Mesenchymal stem cell (in vitro differentiated cells and primary cell): ENCODE measurements at regions not wholly inside any gene's neighbourhood (a gene's known extent, or its start where the extent isn't known, plus 50 kb on each side); places are given as distances from the start of the nearest gene placed in this dataset.

Experiments
- DNase-seq: peaks from one replicate; pipeline ENCODE4 v3.0.0-alpha.2; 2013
- H2AFZ ChIP-seq: one replicate; pipeline ENCODE4 v1.6.1; 2013; ENCODE audit warnings: low read depth, mild to moderate bottlenecking, control low read depth, inconsistent platforms, low read length, moderate library complexity
- H2AK5ac ChIP-seq: 2 replicates; pipeline ENCODE4 v1.6.1; 2013; ENCODE audit warnings: low read length, moderate library complexity, mild to moderate bottlenecking, inconsistent platforms; ENCODE audit not compliant: severe bottlenecking
- H2BK120ac ChIP-seq: one replicate; pipeline ENCODE4 v1.6.1; 2013; ENCODE audit warnings: low read depth, mild to moderate bottlenecking, inconsistent platforms, low read length, moderate library complexity
- H2BK12ac ChIP-seq, 2 experiments: one replicate each; pipeline ENCODE4 v1.6.1; 2013; ENCODE audit warnings: inconsistent platforms in 2 of 2, low read length in 2 of 2, mild to moderate bottlenecking in 2 of 2, moderate library complexity in 2 of 2, control low read depth in 1 of 2
- H2BK15ac ChIP-seq: one replicate; pipeline ENCODE4 v1.6.1; 2013; ENCODE audit warnings: mild to moderate bottlenecking, low read depth, inconsistent platforms; ENCODE audit not compliant: poor library complexity, severe bottlenecking
- H2BK5ac ChIP-seq: 2 replicates; pipeline ENCODE4 v1.6.1; 2013; ENCODE audit warnings: low read depth, mild to moderate bottlenecking, low read length, control low read depth, inconsistent platforms; ENCODE audit not compliant: poor library complexity, severe bottlenecking
- H3K14ac ChIP-seq, 2 experiments: one replicate each; pipeline ENCODE4 v1.6.1; 2013; ENCODE audit warnings: inconsistent platforms in 2 of 2, low read length in 2 of 2, control low read depth in 1 of 2, mild to moderate bottlenecking in 1 of 2, moderate library complexity in 1 of 2
- H3K18ac ChIP-seq, 2 experiments: one replicate each; pipeline ENCODE4 v1.6.1; 2013; ENCODE audit warnings: inconsistent platforms in 2 of 2, low read length in 2 of 2, control low read depth in 1 of 2, low read depth in 1 of 2, mild to moderate bottlenecking in 1 of 2
- H3K23ac ChIP-seq, 2 experiments: one replicate each; pipeline ENCODE4 v1.6.1; 2013; ENCODE audit warnings: inconsistent platforms in 2 of 2, low read length in 2 of 2, mild to moderate bottlenecking in 2 of 2, moderate library complexity in 2 of 2, control low read depth in 1 of 2
- H3K27ac ChIP-seq: 2 replicates; pipeline ENCODE4 v1.5.1; 2013; ENCODE audit warnings: mild to moderate bottlenecking, moderate library complexity, low read length, control low read depth, inconsistent platforms; ENCODE audit not compliant: poor library complexity, severe bottlenecking
- H3K27me3 ChIP-seq, 2 experiments: 2 replicates each; pipeline versions ENCODE4 v1.6.1 to v1.7.0; 2013; ENCODE audit warnings: low read length in 2 of 2, mild to moderate bottlenecking in 2 of 2, moderate library complexity in 2 of 2, control low read depth in 1 of 2, inconsistent platforms in 1 of 2; ENCODE audit not compliant: control insufficient read depth in 1 of 2, insufficient read depth in 1 of 2
- H3K36me3 ChIP-seq, 2 experiments: 2 replicates each; pipeline versions ENCODE4 v1.6.1 to v1.7.0; 2013; ENCODE audit warnings: low read length in 2 of 2, control low read depth in 1 of 2, inconsistent platforms in 1 of 2, low read depth in 1 of 2, mild to moderate bottlenecking in 1 of 2; ENCODE audit not compliant: insufficient read depth in 2 of 2, control insufficient read depth in 1 of 2
- H3K4ac ChIP-seq, 2 experiments: one replicate each; pipeline ENCODE4 v1.6.1; 2013; ENCODE audit warnings: inconsistent platforms in 2 of 2, low read length in 2 of 2, mild to moderate bottlenecking in 2 of 2, moderate library complexity in 2 of 2, control low read depth in 1 of 2, low read depth in 1 of 2
- H3K4me1 ChIP-seq: 2 replicates; pipeline ENCODE4 v1.6.1; 2013; ENCODE audit warnings: low read depth, low read length, control low read depth; ENCODE audit not compliant: control insufficient read depth, insufficient read depth
- H3K4me2 ChIP-seq: 2 replicates; pipeline ENCODE4 v1.6.1; 2013; ENCODE audit warnings: low read length, mild to moderate bottlenecking, inconsistent platforms; ENCODE audit not compliant: poor library complexity, severe bottlenecking
- H3K4me3 ChIP-seq, 2 experiments: 2 replicates each; pipeline versions ENCODE4 v1.5.1 to v1.7.0; 2013; ENCODE audit warnings: low read length in 2 of 2, mild to moderate bottlenecking in 2 of 2, control low read depth in 1 of 2, low read depth in 1 of 2; ENCODE audit not compliant: insufficient read depth in 1 of 2
- H3K79me1 ChIP-seq: replicated peaks from 2 replicates; pipeline ENCODE4 v1.6.1; 2013; ENCODE audit warnings: mild to moderate bottlenecking, control low read depth, low read length, inconsistent platforms; ENCODE audit not compliant: poor library complexity, severe bottlenecking
- H3K9ac ChIP-seq: 2 replicates; pipeline ENCODE4 v1.7.0; 2013; ENCODE audit warnings: mild to moderate bottlenecking, low read length, moderate library complexity
- H3K9me3 ChIP-seq: 2 replicates; pipeline ENCODE4 v1.7.0; 2013; ENCODE audit warnings: mild to moderate bottlenecking, low read length; ENCODE audit not compliant: control insufficient read depth
- H4K8ac ChIP-seq: one replicate; pipeline ENCODE4 v1.6.1; 2013; ENCODE audit warnings: inconsistent platforms, mild to moderate bottlenecking, low read length, moderate library complexity
- H4K91ac ChIP-seq: one replicate; pipeline ENCODE4 v1.6.1; 2013; ENCODE audit warnings: mild to moderate bottlenecking, low read length, inconsistent platforms
- WGBS: methylation state at CpG from one replicate; pipeline ENCODE4 v1.1.7; 2013; ENCODE audit warnings: mixed read lengths; 5-methylcytosine and 5-hydroxymethylcytosine counted together

GRCh38 chr5:3007577-3007976, 256.1 kb upstream of the IRX2 start:
- Histone ChIP-seq H4K91ac (no peak overlapping the region), H3K9ac (no peak overlapping the region), H2AFZ (no peak overlapping the region), H3K18ac (no peak overlapping the region), H3K27me3 (no peaks in the 10 kb centered on the region), H2AK5ac (no peak overlapping the region), H2BK120ac (no peak overlapping the region), H3K23ac (no peak overlapping the region), H3K4me2 (no peak overlapping the region), H3K79me1 (no peaks in the 10 kb centered on the region), H3K9me3 (peaks cover 3% of the 10 kb centered on the region), H3K4me3 (no peak overlapping the region), H4K8ac (no peak overlapping the region), H2BK5ac (no peak overlapping the region), H2BK15ac (no peak overlapping the region), H3K27ac (no peak overlapping the region), H3K36me3 (no peaks in the 10 kb centered on the region), H3K4ac (no peak overlapping the region), H3K4me1 (no peaks in the 10 kb centered on the region), H2BK12ac (no peak overlapping the region), H3K14ac (no peak overlapping the region)
- WGBS: 23% methylated on average over 2 of the region's 3 CpGs
- DNase-seq: no peak

GRCh38 chr5:3006961-3007551, 255.6 kb upstream of the IRX2 start:
- Histone ChIP-seq H2AFZ (no peak overlapping the region), H3K27ac (no peak overlapping the region), H3K18ac (no peak overlapping the region), H2BK5ac (no peak overlapping the region), H3K4me1 (no peaks in the 10 kb centered on the region), H4K8ac (no peak overlapping the region), H3K9ac (no peak overlapping the region), H3K4ac (no peak overlapping the region), H4K91ac (no peak overlapping the region), H3K23ac (no peak overlapping the region), H3K27me3 (no peaks in the 10 kb centered on the region), H2BK15ac (no peak overlapping the region), H3K79me1 (no peaks in the 10 kb centered on the region), H3K14ac (no peak overlapping the region), H2BK120ac (no peak overlapping the region), H2AK5ac (no peak overlapping the region), H3K9me3 (no peaks in the 10 kb centered on the region), H3K4me3 (no peak overlapping the region), H2BK12ac (no peak overlapping the region), H3K36me3 (no peaks in the 10 kb centered on the region), H3K4me2 (no peak overlapping the region)
- DNase-seq: no peak
- WGBS: 70% methylated on average over 11 of the region's 11 CpGs

GRCh38 chr5:3006526-3006925, 255.0 kb upstream of the IRX2 start:
- no peak overlapping the region for H3K23ac ChIP-seq
- H3K4me3 ChIP-seq: no peak overlapping the region
- no peak overlapping the region for H4K91ac ChIP-seq
- H3K9ac ChIP-seq: no peak overlapping the region
- H3K4me1 ChIP-seq: no peaks in the 10 kb centered on the region
- H3K27ac ChIP-seq: no peak overlapping the region
- no peaks in the 10 kb centered on the region for H3K27me3 ChIP-seq
- no peak overlapping the region for H2BK12ac ChIP-seq
- H3K9me3 ChIP-seq: no peaks in the 10 kb centered on the region
- no peak overlapping the region for H2AK5ac ChIP-seq
- H3K36me3 ChIP-seq: no peaks in the 10 kb centered on the region
- H3K4ac ChIP-seq: no peak overlapping the region
- 79% methylated on average over 7 of the region's 7 CpGs for WGBS
- no peak for DNase-seq
- no peak overlapping the region for H2BK15ac ChIP-seq
- no peak overlapping the region for H2BK5ac ChIP-seq
- H4K8ac ChIP-seq: no peak overlapping the region
- H2BK120ac ChIP-seq: no peak overlapping the region
- no peak overlapping the region for H3K14ac ChIP-seq
- H3K4me2 ChIP-seq: no peak overlapping the region
- H3K79me1 ChIP-seq: no peaks in the 10 kb centered on the region
- no peak overlapping the region for H2AFZ ChIP-seq
- H3K18ac ChIP-seq: no peak overlapping the region

- no peak overlapping the region for H3K23ac ChIP-seq
- no peak overlapping the region for H2AFZ ChIP-seq
Measured at GRCh38 chr5:3004361-3005080, 253.0 kb upstream of the IRX2 start.

More at GRCh38 chr5:3004361-3005080, 253.0 kb upstream of the IRX2 start:
- no peaks in the 10 kb centered on the region for H3K36me3 ChIP-seq
- no peak overlapping the region for H3K14ac ChIP-seq
- H4K8ac ChIP-seq: no peak overlapping the region
- no peak overlapping the region for H2BK5ac ChIP-seq
- H2BK120ac ChIP-seq: no peak overlapping the region
- H2AK5ac ChIP-seq: no peak overlapping the region
- H3K4me3 ChIP-seq: no peak overlapping the region
- no peak overlapping the region for H3K4ac ChIP-seq
- DNase-seq: no peak
- no peaks in the 10 kb centered on the region for H3K4me1 ChIP-seq
- no peaks in the 10 kb centered on the region for H3K9me3 ChIP-seq
- H2BK15ac ChIP-seq: no peak overlapping the region
- H2BK12ac ChIP-seq: no peak overlapping the region
- H3K27me3 ChIP-seq: no peaks in the 10 kb centered on the region
- no peak overlapping the region for H3K4me2 ChIP-seq
- WGBS: 79% methylated on average over 9 of the region's 9 CpGs
- no peak overlapping the region for H4K91ac ChIP-seq
- H3K79me1 ChIP-seq: no peaks in the 10 kb centered on the region
- no peak overlapping the region for H3K9ac ChIP-seq
- H3K18ac ChIP-seq: no peak overlapping the region
- H3K27ac ChIP-seq: no peak overlapping the region
